KMS-11 (cell line): ENCODE measurements at regions not wholly inside any gene's neighbourhood (a gene's known extent, or its start where the extent isn't known, plus 50 kb on each side); places are given as distances from the start of the nearest gene placed in this dataset.

Experiments used
- H2AFZ ChIP-seq: fragments of 200-600 bp; sonication (generic); 2 replicates; pipeline ENCODE4 v1.6.1; 2016; ENCODE audit warnings: antibody characterized with exemption, mixed run types, low read depth
- H3K27ac ChIP-seq: fragments of 200-600 bp; sonication (generic); 2 replicates; pipeline ENCODE4 v1.6.1; 2016; ENCODE audit warnings: mild to moderate bottlenecking, mixed run types
- H3K27me3 ChIP-seq: fragments of 200-600 bp; sonication (generic); 2 replicates; pipeline ENCODE4 v1.6.1; 2017; ENCODE audit warnings: mild to moderate bottlenecking, low read depth, mixed run types, moderate library complexity; ENCODE audit not compliant: insufficient read depth
- H3K36me3 ChIP-seq: fragments of 200-600 bp; sonication (generic); 2 replicates; pipeline ENCODE4 v1.6.1; 2017; ENCODE audit warnings: mild to moderate bottlenecking, mixed run types; ENCODE audit not compliant: insufficient read depth
- H3K4me1 ChIP-seq: fragments of 200-600 bp; sonication (generic); 2 replicates; pipeline ENCODE4 v1.6.1; 2016; ENCODE audit warnings: mild to moderate bottlenecking, low read depth, mixed run types; ENCODE audit not compliant: poor library complexity, severe bottlenecking
- H3K4me2 ChIP-seq: fragments of 200-600 bp; sonication (generic); 2 replicates; pipeline ENCODE4 v1.7.0; 2016; ENCODE audit warnings: mild to moderate bottlenecking, mixed run types
- H3K4me3 ChIP-seq: fragments of 200-600 bp; sonication (generic); IDR thresholded peaks from 2 replicates; pipeline ENCODE4 v1.6.1; 2017; ENCODE audit warnings: low read depth, low read length, mixed read lengths; ENCODE audit not compliant: insufficient read depth
- H3K79me2 ChIP-seq: fragments of 200-600 bp; sonication (generic); 2 replicates; pipeline ENCODE4 v1.6.1; 2016; ENCODE audit warnings: low read depth, mixed run types; ENCODE audit not compliant: insufficient read depth
- H3K9ac ChIP-seq: fragments of 200-600 bp; sonication (generic); 2 replicates; pipeline ENCODE4 v1.6.1; 2016; ENCODE audit warnings: mild to moderate bottlenecking, mixed run types
- H4K20me1 ChIP-seq: fragments of 200-600 bp; sonication (generic); 2 replicates; pipeline ENCODE4 v1.6.1; 2016; ENCODE audit warnings: mild to moderate bottlenecking, mixed run types; ENCODE audit not compliant: insufficient read depth
- TF ChIP-seq, protein P1 (sequence below): fragments of 200-600 bp; sonication (generic); conservative IDR thresholded peaks from 2 replicates; pipeline ENCODE4 v1.6.1; 2017; ENCODE audit warnings: low read depth, mild to moderate bottlenecking, antibody characterized with exemption, low read length, moderate library complexity, mixed read lengths

DNA sequence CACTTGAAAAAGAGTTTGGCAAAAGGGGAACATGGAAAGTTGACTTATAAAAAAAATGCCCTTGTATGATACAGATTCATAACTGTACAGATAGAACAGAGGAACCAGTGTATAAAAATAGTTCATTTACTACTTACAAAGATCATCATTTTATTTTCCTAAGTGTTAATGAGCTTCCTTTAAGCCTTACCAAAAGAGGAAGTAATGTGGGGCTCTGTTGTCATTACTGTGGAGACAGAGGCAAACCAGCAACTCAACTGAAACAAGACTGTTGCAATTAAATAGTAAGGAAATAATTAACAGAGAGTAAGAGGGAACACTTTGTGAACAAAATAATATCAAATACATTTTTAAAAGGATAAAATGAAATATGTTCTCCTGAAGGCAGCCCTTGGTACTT is 526.2 kb upstream of the ADARB2 start:
- H3K36me3 ChIP-seq = no peaks in the 10 kb centered on the region
- H3K27ac ChIP-seq = no peak overlapping the region
- H4K20me1 ChIP-seq = no peaks in the 10 kb centered on the region
- H2AFZ ChIP-seq = no peak overlapping the region
- TF ChIP-seq, protein P1, sequence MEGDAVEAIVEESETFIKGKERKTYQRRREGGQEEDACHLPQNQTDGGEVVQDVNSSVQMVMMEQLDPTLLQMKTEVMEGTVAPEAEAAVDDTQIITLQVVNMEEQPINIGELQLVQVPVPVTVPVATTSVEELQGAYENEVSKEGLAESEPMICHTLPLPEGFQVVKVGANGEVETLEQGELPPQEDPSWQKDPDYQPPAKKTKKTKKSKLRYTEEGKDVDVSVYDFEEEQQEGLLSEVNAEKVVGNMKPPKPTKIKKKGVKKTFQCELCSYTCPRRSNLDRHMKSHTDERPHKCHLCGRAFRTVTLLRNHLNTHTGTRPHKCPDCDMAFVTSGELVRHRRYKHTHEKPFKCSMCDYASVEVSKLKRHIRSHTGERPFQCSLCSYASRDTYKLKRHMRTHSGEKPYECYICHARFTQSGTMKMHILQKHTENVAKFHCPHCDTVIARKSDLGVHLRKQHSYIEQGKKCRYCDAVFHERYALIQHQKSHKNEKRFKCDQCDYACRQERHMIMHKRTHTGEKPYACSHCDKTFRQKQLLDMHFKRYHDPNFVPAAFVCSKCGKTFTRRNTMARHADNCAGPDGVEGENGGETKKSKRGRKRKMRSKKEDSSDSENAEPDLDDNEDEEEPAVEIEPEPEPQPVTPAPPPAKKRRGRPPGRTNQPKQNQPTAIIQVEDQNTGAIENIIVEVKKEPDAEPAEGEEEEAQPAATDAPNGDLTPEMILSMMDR = no peak
- H3K79me2 ChIP-seq = no peaks in the 10 kb centered on the region
- no peaks in the 10 kb centered on the region for H3K27me3 ChIP-seq
- H3K4me1 ChIP-seq = no peaks in the 10 kb centered on the region
- no peak overlapping the region for H3K4me2 ChIP-seq
- H3K9ac ChIP-seq = no peak overlapping the region
- no peak overlapping the region for H3K4me3 ChIP-seq

DNA sequence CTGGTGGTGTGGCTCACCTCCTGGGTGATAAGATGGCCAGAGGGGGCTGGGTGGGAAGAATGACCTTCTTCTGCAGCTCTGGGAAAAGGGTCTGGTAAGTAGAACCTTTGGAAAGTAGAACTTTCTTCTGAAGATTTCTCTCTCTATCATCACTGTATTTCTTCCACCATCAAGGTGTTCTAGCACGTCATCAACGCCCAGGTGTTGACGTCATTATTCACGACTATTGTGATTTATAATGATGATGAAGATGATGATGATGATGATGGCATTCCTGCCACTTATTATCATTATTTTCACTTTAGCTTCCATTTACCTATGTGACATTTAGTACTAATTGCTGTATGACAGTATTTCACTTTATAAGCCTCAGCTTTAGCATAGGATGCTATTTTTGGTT is 525.6 kb upstream of the ADARB2 start:
- Histone ChIP-seq H3K36me3 (no peaks in the 10 kb centered on the region), H3K4me1 (no peaks in the 10 kb centered on the region), H2AFZ (no peak overlapping the region), H3K4me2 (no peak overlapping the region), H4K20me1 (no peaks in the 10 kb centered on the region), H3K4me3 (no peak overlapping the region), H3K27me3 (no peaks in the 10 kb centered on the region), H3K9ac (no peak overlapping the region), H3K27ac (no peak overlapping the region), H3K79me2 (no peaks in the 10 kb centered on the region)
- TF ChIP-seq, protein P1 = no peak

DNA sequence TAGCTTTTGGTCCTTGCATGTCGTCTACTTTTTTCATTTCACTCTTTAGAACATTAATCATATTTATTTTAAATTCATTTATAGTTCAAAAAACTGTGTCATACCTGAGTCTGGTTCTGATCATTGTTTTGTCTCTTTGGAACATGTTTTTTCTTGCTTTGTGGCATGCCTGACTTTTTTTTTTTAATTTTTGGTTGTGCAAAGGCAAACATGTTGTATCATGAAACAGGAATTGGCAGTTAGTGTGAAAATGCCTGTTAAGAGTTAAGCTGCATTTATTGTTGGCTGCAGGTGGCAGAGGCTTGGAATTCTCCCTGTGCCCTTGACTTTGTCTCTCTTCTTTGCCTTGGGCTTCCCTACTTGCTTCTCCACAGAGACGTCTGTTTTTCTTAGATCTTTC is 525.0 kb upstream of the ADARB2 start:
- no peaks in the 10 kb centered on the region for H3K27me3 ChIP-seq
- H3K36me3 ChIP-seq = no peaks in the 10 kb centered on the region
- H3K4me1 ChIP-seq = no peaks in the 10 kb centered on the region
- no peak overlapping the region for H3K4me2 ChIP-seq
- H3K27ac ChIP-seq = no peak overlapping the region
- no peak overlapping the region for H3K4me3 ChIP-seq
- no peak overlapping the region for H3K9ac ChIP-seq
- no peak overlapping the region for H2AFZ ChIP-seq
- TF ChIP-seq, protein P1 = no peak
- no peaks in the 10 kb centered on the region for H4K20me1 ChIP-seq
- no peaks in the 10 kb centered on the region for H3K79me2 ChIP-seq

DNA sequence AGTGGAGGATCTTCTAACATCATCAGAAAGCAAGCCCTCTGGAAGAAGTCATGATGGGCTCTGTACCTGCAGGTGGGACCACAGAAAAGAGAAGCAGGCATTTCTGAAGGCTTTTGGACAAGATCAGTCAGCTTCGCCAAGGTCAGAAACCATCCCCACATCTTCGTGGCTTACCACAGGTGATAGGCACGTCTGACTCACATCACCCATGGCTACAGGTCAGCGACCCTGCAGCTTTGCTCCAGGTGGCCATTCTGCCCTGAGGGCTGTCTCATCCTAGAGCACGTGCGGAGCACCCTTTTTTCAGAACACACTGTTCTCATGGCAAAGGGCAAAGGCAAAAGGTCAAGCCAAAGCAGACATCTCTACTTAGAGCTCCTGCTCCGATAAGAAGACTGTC is 518.9 kb upstream of the ADARB2 start:
- TF ChIP-seq, protein P1 = no peak
- Histone ChIP-seq H3K79me2 (no peaks in the 10 kb centered on the region), H3K4me2 (no peak overlapping the region), H3K4me3 (no peak overlapping the region), H3K36me3 (no peaks in the 10 kb centered on the region), H3K27ac (no peak overlapping the region), H2AFZ (no peak overlapping the region), H3K27me3 (no peaks in the 10 kb centered on the region), H4K20me1 (no peaks in the 10 kb centered on the region), H3K9ac (no peak overlapping the region), H3K4me1 (no peaks in the 10 kb centered on the region)

DNA sequence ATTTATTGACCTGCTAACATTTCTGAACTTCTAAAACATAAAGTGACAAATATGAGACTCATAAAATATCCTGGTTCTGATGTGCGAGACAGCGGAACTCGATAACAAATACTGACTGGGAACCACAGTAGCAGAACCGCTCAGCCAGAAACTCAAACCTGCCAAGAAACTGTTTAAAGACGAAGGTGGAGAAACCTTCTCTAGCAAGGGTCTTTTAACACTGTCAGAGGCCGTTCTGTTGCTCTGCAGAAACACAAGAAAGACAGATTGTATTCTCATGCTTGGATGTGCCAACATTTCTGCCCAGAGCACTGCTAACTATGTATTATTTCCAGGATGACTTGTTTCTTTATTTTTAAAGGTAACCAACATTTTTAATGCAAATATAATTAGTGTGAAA is 514.8 kb upstream of the ADARB2 start:
- no peaks in the 10 kb centered on the region for H4K20me1 ChIP-seq
- no peak overlapping the region for H3K27ac ChIP-seq
- no peak overlapping the region for H3K4me3 ChIP-seq
- TF ChIP-seq, protein P1 = no peak
- H3K4me1 ChIP-seq = no peaks in the 10 kb centered on the region
- no peaks in the 10 kb centered on the region for H3K27me3 ChIP-seq
- H3K9ac ChIP-seq = no peak overlapping the region
- no peak overlapping the region for H2AFZ ChIP-seq
- H3K4me2 ChIP-seq = no peak overlapping the region
- H3K79me2 ChIP-seq = no peaks in the 10 kb centered on the region
- H3K36me3 ChIP-seq = no peaks in the 10 kb centered on the region
